ENCODE measurements at regions not wholly inside any gene's neighbourhood (a gene's known extent, or its start where the extent isn't known, plus 50 kb on each side); places are given as distances from the start of the nearest gene placed in this dataset.
A peak's percentile ranks its signal among the peaks of the same experiment; 100 is the strongest.

GRCh38 chr3:25855266-25855784 lies 65.4 kb downstream of the OXSM start:
- DNase-seq (ENCODE audit: low spot score) = no peak
- ChIA-PET POLR2A (ENCODE audit: low non-redundant PET) (no interaction called here), CTCF (no interaction called here)

GRCh38 chr3:25856902-25857518 lies 67.1 kb downstream of the OXSM start:
- ChIA-PET POLR2A (ENCODE audit: low non-redundant PET) (no interaction called here), CTCF (interaction anchor here (0.6 to 0.9 kb wide), 4 partner anchors 12 to 209 kb away, joined by 3 to 5 read pairs (median 4); no protein-coding TSS in a partner anchor)
- peak; percentile 26 for DNase-seq (ENCODE audit: low spot score)
- peak; percentile 74 for TF ChIP-seq CTCF (conservative IDR thresholded peaks at IDR 0.05; ENCODE audit: low read depth)
- H3K27ac ChIP-seq = no peak overlapping the region

More at GRCh38 chr3:25855266-25855784, 65.4 kb downstream of the OXSM start:
- H3K27ac ChIP-seq = no peak overlapping the region
- TF ChIP-seq CTCF (conservative IDR thresholded peaks at IDR 0.05; ENCODE audit: low read depth) = no peak

GRCh38 chr3:25861566-25861965 lies 71.7 kb downstream of the OXSM start:
- H3K27ac ChIP-seq = no peak overlapping the region
- DNase-seq (ENCODE audit: low spot score) = no peak
- TF ChIP-seq CTCF (conservative IDR thresholded peaks at IDR 0.05; ENCODE audit: low read depth) = no peak
- ChIA-PET CTCF (no interaction called here), POLR2A (ENCODE audit: low non-redundant PET) (no interaction called here)

- ChIA-PET POLR2A (ENCODE audit: low non-redundant PET) (no interaction called here), CTCF (no interaction called here)
- no peak overlapping the region for H3K27ac ChIP-seq
- no peak for TF ChIP-seq CTCF (conservative IDR thresholded peaks at IDR 0.05; ENCODE audit: low read depth)
- DNase-seq (ENCODE audit: low spot score) = no peak
Measured at GRCh38 chr3:25863011-25863415, 73.1 kb downstream of the OXSM start.

- DNase-seq (ENCODE audit: low spot score) = no peak
- no peak overlapping the region for H3K27ac ChIP-seq
- TF ChIP-seq CTCF (conservative IDR thresholded peaks at IDR 0.05; ENCODE audit: low read depth) = no peak
- POLR2A ChIA-PET (ENCODE audit: low non-redundant PET) = no interaction called here
- CTCF ChIA-PET = interaction anchor here (0.6 kb wide), 1 partner anchor 487 kb away, joined by 3 read pairs; no protein-coding TSS in a partner anchor
Measured at GRCh38 chr3:25863416-25863959, 73.6 kb downstream of the OXSM start.

- POLR2A ChIA-PET (ENCODE audit: low non-redundant PET) = no interaction called here
- no peak for TF ChIP-seq CTCF (conservative IDR thresholded peaks at IDR 0.05; ENCODE audit: low read depth)
- DNase-seq (ENCODE audit: low spot score) = no peak
- H3K27ac ChIP-seq = no peak overlapping the region
- CTCF ChIA-PET = no interaction called here
Measured at GRCh38 chr3:25870452-25870851, 80.6 kb downstream of the OXSM start.

All from RWPE1 (cell line).